WERI-Rb-1 (cell line): ENCODE measurements at regions not wholly inside any gene's neighbourhood (a gene's known extent, or its start where the extent isn't known, plus 50 kb on each side); places are given as distances from the start of the nearest gene placed in this dataset.

Experiments used
- DNase-seq: peaks from one replicate; pipeline ENCODE4 v3.0.0-alpha.2; 2020
- H3K27ac ChIP-seq: fragments of 250-450 bp; sonication (Bioruptor Pico); 2 replicates; pipeline ENCODE4 v1.5.1; 2020; ENCODE audit warnings: mild to moderate bottlenecking, moderate library complexity
- H3K27me3 ChIP-seq: fragments of 250-450 bp; sonication (Bioruptor Pico); 2 replicates; pipeline ENCODE4 v1.5.1; 2021; ENCODE audit warnings: mild to moderate bottlenecking, low read depth, moderate library complexity; ENCODE audit not compliant: insufficient read depth, severe bottlenecking
- H3K36me3 ChIP-seq: fragments of 250-450 bp; sonication (Bioruptor Pico); 2 replicates; pipeline ENCODE4 v1.5.1; 2020; ENCODE audit warnings: mild to moderate bottlenecking, moderate library complexity
- H3K4me3 ChIP-seq: 2 replicates; pipeline ENCODE4 v1.5.1; 2011; ENCODE audit warnings: low read depth, mild to moderate bottlenecking, control low read depth, low read length
- H3K9me3 ChIP-seq: fragments of 250-450 bp; sonication (Bioruptor Pico); 2 replicates; pipeline ENCODE4 v1.5.1; 2021; ENCODE audit warnings: mild to moderate bottlenecking, moderate library complexity; ENCODE audit not compliant: severe bottlenecking
- TF ChIP-seq, protein P1 (sequence below): IDR thresholded peaks from 2 replicates; pipeline ENCODE4 v1.5.1; 2011; ENCODE audit warnings: low read depth, mild to moderate bottlenecking, control low read depth, inconsistent platforms, low read length

DNA sequence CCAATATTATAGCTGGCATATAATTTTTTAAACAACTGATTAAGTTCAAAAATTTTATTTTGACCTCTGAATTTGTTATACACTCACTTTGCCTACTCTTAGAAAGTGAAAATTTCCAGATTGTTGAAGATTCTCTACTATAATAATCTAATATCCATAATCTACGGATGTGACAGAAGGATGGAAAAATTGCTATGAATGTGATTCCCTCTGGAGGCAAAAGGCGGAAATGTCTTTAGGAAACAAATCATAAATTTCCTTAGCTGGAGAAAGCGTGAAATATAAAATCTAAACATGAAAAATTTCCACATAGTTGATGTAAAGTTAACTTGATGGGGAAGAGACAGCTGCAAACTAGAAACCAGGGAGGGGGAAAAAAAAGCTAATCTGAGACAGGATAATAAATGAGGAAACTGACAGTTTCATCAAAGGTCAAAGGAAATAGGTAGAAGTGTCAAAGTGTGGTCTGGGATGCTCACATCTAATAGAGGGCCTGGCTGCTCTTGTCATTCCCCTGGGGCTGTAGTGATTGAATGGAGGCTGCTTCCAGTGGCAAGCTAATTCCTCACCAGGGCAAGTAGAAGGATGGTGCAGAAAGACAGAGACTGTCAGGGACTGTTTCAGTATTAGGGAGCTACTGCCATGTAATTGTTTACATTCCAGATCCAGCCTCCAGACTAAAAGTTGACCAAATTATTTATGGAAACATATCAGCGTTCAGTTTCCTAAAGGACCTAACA, 264.5 kb downstream of the SDHAF3 start:
- Histone ChIP-seq H3K27me3 (no peaks in the 10 kb centered on the region), H3K36me3 (no peaks in the 10 kb centered on the region), H3K9me3 (no peaks in the 10 kb centered on the region), H3K4me3 (no peak overlapping the region), H3K27ac (no peak overlapping the region)
- no peak for DNase-seq
- TF ChIP-seq, protein P1, sequence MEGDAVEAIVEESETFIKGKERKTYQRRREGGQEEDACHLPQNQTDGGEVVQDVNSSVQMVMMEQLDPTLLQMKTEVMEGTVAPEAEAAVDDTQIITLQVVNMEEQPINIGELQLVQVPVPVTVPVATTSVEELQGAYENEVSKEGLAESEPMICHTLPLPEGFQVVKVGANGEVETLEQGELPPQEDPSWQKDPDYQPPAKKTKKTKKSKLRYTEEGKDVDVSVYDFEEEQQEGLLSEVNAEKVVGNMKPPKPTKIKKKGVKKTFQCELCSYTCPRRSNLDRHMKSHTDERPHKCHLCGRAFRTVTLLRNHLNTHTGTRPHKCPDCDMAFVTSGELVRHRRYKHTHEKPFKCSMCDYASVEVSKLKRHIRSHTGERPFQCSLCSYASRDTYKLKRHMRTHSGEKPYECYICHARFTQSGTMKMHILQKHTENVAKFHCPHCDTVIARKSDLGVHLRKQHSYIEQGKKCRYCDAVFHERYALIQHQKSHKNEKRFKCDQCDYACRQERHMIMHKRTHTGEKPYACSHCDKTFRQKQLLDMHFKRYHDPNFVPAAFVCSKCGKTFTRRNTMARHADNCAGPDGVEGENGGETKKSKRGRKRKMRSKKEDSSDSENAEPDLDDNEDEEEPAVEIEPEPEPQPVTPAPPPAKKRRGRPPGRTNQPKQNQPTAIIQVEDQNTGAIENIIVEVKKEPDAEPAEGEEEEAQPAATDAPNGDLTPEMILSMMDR = no peak

DNA sequence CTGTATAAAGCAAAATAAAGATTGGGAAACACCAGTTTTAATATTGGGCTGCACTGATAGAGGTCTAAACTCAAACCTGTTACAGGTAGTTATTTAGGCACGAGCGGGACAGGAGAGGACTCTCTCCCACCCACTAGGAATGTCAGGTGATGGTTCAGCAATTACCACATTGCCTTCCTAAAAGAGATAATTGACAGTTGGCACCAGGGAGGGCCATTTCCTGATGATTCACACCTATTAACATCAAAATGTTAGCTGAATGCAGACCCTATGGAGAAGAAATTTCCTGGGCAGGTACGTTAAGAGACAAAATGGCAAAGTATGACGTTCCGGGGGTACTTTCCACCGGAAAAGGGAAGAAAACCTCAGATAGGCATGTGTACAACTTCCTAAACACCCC, 272.6 kb downstream of the SDHAF3 start:
- H3K36me3 ChIP-seq = no peaks in the 10 kb centered on the region
- no peaks in the 10 kb centered on the region for H3K27me3 ChIP-seq
- H3K4me3 ChIP-seq = no peak overlapping the region
- H3K9me3 ChIP-seq = no peaks in the 10 kb centered on the region
- TF ChIP-seq, protein P1 = no peak
- DNase-seq = no peak
- no peak overlapping the region for H3K27ac ChIP-seq

DNA sequence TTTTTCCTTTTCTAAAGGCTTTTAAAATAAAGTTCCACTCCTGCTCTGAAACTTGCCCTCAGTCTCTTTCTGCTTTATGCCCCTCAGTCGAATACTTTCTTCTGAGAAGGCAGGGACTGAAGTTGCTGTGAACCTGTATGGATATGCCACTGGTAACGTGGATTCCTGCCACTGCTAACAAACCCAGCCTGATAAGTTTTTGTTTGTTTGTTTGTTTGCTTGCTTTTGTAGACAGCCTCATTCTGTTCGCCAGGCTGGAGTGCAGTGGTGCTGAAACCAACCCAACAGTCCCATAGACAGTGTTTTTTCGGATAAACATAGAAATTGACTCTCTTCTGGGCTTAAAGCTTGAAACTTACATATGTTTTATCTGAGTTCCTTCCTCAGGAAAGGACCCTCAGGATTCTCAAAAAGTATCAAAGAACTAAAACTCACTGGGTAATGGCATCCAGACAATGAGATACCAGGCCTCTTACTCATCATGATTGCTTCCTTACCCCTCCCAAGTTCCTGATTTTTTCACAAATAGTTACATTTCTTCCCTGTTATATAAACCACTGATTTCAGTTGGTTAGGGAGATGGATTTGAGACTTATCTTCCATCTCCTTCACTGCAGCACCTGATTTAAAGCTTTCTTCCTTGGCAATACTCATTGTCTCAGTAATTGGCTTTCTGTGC, 273.6 kb downstream of the SDHAF3 start:
- H3K27me3 ChIP-seq = no peaks in the 10 kb centered on the region
- TF ChIP-seq, protein P1 = no peak
- no peak for DNase-seq
- no peak overlapping the region for H3K4me3 ChIP-seq
- H3K9me3 ChIP-seq = no peaks in the 10 kb centered on the region
- no peak overlapping the region for H3K27ac ChIP-seq
- H3K36me3 ChIP-seq = no peaks in the 10 kb centered on the region

DNA sequence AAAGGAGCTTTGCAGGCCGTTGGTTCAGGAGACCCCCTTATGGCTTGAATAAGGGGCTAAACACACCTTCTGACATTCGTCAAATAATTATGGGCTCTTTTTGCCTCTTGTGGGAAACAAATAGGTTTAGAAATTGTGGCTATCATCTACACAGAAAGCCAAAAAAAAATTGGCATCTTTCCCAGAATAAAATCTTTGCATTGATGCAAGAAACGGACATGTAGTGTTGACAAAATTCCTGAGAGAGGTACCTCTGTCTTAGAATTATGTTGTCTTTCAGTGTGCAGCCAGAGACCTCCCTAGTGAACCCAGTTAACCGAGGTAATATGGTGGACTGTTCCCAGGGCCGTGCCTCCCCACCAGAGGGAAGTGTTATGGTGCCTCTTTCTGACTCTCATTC, 283.9 kb downstream of the SDHAF3 start:
- no peak for DNase-seq
- no peak overlapping the region for H3K4me3 ChIP-seq
- TF ChIP-seq, protein P1 = no peak
- no peaks in the 10 kb centered on the region for H3K36me3 ChIP-seq
- H3K9me3 ChIP-seq = no peaks in the 10 kb centered on the region
- no peaks in the 10 kb centered on the region for H3K27me3 ChIP-seq
- H3K27ac ChIP-seq = no peak overlapping the region

DNA sequence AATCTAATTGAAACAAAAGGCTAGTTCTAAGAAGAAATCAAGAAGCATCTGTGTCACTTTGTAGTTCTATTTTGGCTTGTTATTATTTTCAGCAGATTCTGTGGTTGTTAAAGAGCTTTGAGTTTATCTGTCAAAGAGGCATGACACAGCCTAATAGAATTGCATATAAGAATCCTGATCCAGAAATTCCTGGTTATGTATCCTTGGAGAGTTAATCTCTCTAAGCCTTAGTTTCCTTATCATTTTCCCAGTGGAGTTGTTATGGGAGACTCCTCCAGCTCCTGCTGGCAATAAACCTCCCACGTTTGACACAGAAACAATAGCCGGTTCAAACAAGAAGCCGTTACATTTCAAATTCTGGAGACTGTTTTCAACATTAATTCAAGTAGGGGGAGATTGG, 288.3 kb downstream of the SDHAF3 start:
- no peak for DNase-seq
- TF ChIP-seq, protein P1 = no peak

More for the DNA sequence above, 288.3 kb downstream of the SDHAF3 start:
- Histone ChIP-seq H3K4me3 (no peak overlapping the region), H3K27ac (no peak overlapping the region), H3K36me3 (no peaks in the 10 kb centered on the region), H3K9me3 (no peaks in the 10 kb centered on the region), H3K27me3 (no peaks in the 10 kb centered on the region)
